H1 (cell line): ENCODE measurements at regions not wholly inside any gene's neighbourhood (a gene's known extent, or its start where the extent isn't known, plus 50 kb on each side); places are given as distances from the start of the nearest gene placed in this dataset.

Source experiments
- SP2 ChIP-seq: IDR thresholded peaks from 2 replicates; pipeline ENCODE4 v1.6.1; 2012; ENCODE audit warnings: mild to moderate bottlenecking, low read length, inconsistent platforms
- SP4 ChIP-seq: IDR thresholded peaks from 2 replicates; pipeline ENCODE4 v1.6.1; 2012; ENCODE audit warnings: low read length, inconsistent platforms

GRCh38 chr10:121648493-121648892 lies 50.2 kb upstream of the FGFR2 start (continued):
- TF ChIP-seq SP4 = no peak
- TF ChIP-seq SP2 = no peak
- TF ChIP-seq, all 59 proteins: peak for 0
